Epithelial cell of proximal tubule (primary cell): ENCODE measurements at regions not wholly inside any gene's neighbourhood (a gene's known extent, or its start where the extent isn't known, plus 50 kb on each side); places are given as distances from the start of the nearest gene placed in this dataset.

Source experiments
- DNase-seq: peaks from one replicate; pipeline ENCODE4 v3.0.0-alpha.2; 2011; ENCODE audit warnings: low read depth
- H3K4me3 ChIP-seq: 2 replicates; pipeline ENCODE4 v1.5.1; 2011; ENCODE audit warnings: low read depth, mild to moderate bottlenecking, low read length
- TF ChIP-seq, protein P1 (sequence below): conservative IDR thresholded peaks from 2 replicates; pipeline ENCODE4 v1.5.1; 2012; ENCODE audit warnings: low read depth, mild to moderate bottlenecking, low read length

DNA sequence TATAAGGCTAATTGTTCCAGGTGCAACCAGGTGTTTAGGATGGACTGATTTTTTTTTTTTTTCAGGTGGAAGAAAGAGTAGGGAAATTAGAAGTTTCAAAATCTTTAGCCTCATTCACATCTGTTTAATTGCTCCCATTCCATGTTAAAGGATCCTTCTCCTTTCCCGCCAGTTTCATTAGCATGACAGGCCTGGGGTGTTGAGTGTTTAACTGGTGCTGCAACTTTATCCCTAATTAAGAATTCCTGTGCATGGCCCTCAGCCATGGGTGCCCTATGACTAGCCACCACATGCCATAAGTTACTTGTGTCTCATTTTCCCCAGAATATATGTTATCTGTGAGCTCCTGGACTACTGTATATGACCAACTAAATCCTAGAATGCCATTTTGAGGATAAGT, 501.4 kb downstream of the NSUN3 start:
- no peak overlapping the region for H3K4me3 ChIP-seq
- no peak for DNase-seq
- TF ChIP-seq, protein P1, sequence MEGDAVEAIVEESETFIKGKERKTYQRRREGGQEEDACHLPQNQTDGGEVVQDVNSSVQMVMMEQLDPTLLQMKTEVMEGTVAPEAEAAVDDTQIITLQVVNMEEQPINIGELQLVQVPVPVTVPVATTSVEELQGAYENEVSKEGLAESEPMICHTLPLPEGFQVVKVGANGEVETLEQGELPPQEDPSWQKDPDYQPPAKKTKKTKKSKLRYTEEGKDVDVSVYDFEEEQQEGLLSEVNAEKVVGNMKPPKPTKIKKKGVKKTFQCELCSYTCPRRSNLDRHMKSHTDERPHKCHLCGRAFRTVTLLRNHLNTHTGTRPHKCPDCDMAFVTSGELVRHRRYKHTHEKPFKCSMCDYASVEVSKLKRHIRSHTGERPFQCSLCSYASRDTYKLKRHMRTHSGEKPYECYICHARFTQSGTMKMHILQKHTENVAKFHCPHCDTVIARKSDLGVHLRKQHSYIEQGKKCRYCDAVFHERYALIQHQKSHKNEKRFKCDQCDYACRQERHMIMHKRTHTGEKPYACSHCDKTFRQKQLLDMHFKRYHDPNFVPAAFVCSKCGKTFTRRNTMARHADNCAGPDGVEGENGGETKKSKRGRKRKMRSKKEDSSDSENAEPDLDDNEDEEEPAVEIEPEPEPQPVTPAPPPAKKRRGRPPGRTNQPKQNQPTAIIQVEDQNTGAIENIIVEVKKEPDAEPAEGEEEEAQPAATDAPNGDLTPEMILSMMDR, result no peak

DNA sequence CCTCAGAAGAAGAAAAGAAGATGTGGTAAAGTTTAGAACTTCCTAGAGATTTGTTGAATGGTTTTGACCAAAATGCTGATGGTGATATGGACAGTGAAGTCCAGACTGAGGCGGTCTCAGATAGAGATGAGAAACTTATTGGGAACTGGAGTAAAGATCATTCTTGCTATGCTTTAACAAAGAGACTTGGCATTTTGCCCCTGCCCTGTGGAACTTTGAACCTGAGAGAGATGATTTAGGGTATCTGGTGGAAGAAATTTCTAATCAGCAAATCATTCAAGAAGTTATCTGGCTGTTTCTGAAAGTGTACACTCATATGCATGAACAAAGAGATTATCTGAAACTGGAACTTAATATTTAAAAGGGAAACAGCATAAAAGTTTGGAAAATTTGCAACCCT, 505.2 kb downstream of the NSUN3 start:
- no peak for DNase-seq
- no peak overlapping the region for H3K4me3 ChIP-seq
- TF ChIP-seq, protein P1, result no peak

DNA sequence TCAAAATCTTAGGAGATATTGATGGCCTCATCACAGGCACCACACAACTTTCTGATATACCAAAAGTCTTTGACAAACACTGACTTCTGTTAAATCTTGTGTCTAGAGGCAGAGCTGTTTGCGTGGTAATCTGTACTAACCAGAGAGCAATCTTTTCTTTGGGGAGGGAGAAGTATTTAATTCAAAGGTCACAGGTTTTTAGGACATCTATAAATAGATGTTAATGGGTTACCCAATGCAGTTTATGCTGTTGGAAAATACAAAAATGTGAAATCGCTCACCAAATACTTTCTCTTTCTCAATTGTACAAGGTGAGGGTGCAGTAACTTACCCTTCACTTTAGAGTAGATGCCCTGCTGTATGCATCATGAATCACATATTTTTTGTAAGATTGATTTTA, 510.5 kb downstream of the NSUN3 start:
- DNase-seq, result no peak
- no peak overlapping the region for H3K4me3 ChIP-seq
- TF ChIP-seq, protein P1, result no peak

DNA sequence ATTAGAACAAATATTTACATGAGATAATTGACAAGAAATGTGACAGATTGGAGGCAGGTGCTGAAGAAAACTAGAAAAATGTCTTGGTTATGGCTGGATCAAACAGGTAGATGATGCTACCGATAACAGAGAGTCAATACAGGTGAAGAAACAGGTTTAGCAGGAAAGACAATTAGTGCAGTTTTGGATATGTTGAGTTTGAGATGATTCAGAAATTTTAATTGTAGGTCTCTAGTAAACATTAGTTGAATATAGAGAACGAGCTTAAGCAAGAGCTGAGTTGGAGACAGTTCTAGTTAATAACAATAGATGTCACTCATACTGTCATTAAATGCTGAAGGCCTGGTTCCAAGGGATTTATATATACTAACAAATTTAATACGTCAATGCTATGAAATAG, 524.4 kb downstream of the NSUN3 start:
- DNase-seq, result no peak
- TF ChIP-seq, protein P1, result no peak
- no peak overlapping the region for H3K4me3 ChIP-seq

DNA sequence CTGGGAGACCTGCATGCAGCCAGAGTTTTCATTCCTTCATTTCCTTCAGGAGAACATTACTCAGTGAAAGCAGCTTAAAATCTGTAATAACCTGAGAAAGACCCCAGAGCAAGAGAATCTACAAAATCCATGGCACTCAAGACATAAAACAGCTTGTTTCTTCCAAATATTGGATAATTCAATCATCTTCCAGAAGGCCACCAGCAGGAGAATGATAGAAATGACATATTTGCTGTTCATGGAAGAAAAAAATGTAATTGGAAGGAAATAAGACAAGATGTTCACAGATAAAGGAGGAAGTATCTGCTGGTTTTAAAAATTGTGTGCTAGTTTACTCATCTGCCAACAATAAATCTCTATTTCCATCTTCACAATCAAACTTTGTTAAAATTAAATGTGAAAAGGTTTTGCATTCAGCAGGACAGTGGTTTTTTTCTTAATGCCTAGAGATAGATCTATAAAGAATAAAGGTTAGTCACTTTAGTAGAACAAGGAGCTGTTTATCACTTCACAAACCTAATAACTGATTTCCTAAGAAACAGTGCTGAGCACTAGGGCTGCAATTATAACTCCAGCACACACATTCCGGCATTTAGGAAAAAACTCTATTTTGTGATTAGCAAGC, 530.8 kb downstream of the NSUN3 start:
- H3K4me3 ChIP-seq, result no peak overlapping the region
- TF ChIP-seq, protein P1, result no peak
- no peak for DNase-seq

DNA sequence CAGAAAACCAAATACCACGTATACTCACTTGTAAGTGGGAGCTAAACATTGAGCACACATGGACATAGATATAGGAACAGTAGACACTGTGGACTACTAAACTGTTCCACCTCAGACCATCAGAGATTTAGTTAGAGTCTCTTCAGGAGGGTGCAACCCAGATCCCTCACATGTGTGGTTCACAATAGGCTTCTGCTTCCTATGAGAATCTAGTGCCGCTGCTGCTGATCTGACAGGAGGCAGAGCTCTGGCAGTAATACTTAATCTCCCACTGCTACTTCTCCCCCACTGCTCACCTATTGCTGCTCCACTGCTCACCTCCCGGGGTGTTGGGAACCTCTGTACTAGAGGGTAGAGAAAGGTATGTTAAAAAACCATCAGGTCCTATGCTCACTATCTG, 533.3 kb downstream of the NSUN3 start:
- TF ChIP-seq, protein P1, result no peak
- no peak overlapping the region for H3K4me3 ChIP-seq
- DNase-seq, result no peak

DNA sequence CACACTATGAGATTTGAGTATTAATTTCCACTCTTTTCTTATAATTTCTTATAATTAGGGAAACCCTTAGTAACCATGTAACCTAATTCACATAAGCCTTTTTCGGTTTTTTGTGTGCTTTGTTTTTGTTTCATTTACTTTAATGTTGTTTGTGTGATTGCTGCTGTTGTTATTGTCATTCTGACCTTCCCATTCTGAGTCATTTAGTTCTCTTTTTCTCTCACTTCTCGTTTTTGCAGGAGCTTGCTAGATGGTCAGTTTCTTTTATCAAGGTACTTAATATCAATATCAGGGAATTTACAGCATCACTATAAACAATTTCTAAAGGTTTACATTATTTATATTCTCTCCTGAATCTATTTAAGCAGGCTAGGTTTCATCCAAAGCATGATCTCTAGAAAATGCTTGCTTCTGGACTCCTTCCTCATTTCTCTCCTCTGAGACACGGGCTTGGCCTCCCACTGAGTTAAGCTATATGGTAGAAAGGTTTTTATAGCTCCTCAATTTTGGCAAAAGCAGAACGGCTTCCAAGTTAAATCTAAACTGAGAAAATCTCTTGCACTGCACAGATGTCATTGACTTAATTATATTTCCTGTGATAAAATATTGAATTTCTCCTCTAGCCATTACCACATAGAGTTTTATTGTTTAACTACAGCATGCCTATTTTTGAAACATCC, 534.2 kb downstream of the NSUN3 start:
- no peak for DNase-seq
- TF ChIP-seq, protein P1, result no peak
- H3K4me3 ChIP-seq, result no peak overlapping the region
